A549 (cell line): ENCODE measurements at regions not wholly inside any gene's neighbourhood (a gene's known extent, or its start where the extent isn't known, plus 50 kb on each side); places are given as distances from the start of the nearest gene placed in this dataset.

Source experiments
- FOSL2 ChIP-seq, 2 experiments: fragments of 450-650 bp in 1 of 2; fragments of >200 bp in 1 of 2; sonication (Bioruptor Twin) in 1 of 2; formaldehyde crosslinking; IDR thresholded peaks; 2 replicates each; pipeline versions ENCODE4 v1.5.0 to v1.6.1; 2016 to 2020; ENCODE audit warnings: mild to moderate bottlenecking in 1 of 2, moderate library complexity in 1 of 2
- NPAS2 ChIP-seq: fragments of 250-450 bp; sonication (Bioruptor Pico); IDR thresholded peaks from 2 replicates; pipeline ENCODE4 v1.8.0; 2022; ENCODE audit warnings: mild to moderate bottlenecking, moderate library complexity, borderline replicate concordance
- POLR2A ChIP-seq: IDR thresholded peaks from 2 replicates; pipeline ENCODE4 v1.6.1; 2012; ENCODE audit warnings: mild to moderate bottlenecking, low read length
- RAD21 ChIP-seq, 2 experiments: fragments of >200 bp in 1 of 2; sonication (Bioruptor Twin) in 1 of 2; formaldehyde crosslinking in 1 of 2; IDR thresholded peaks in 1 of 2; conservative IDR thresholded peaks in 1 of 2; 2 replicates in 1 of 2; 3 replicates in 1 of 2; pipeline ENCODE4 v1.6.1; 2012 to 2018; ENCODE audit warnings: inconsistent platforms in 1 of 2
- TF ChIP-seq, protein P1 (sequence below): fragments of 450-650 bp; IDR thresholded peaks from 2 replicates; pipeline ENCODE4 v1.6.1; 2014; ENCODE audit warnings: antibody characterized with exemption
- TF ChIP-seq, protein P2 (sequence below): fragments of >200 bp; sonication (Bioruptor Twin); formaldehyde crosslinking; IDR thresholded peaks from 3 replicates; pipeline ENCODE4 v1.5.1; 2016

DNA sequence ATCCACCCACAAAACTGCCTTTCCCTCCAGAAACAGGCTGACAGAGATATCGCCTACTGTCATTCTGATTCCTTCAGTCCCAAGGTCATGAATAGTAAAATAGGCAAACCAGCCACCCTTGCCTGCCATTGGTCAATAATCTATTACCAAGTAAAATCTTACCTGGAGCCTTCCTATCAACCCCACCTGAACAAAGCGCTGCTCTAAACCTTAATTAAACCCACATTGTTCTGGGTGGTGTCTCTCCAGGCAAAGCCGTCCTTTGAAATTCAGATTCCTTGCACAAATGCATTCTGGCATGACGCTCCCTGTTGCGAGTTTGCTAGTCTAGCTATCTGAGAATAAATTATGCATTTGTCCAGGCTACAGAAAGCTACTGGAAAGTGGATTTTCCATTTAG lies 291.6 kb upstream of the ECI2 start:
- no peak for TF ChIP-seq POLR2A
- no peak for TF ChIP-seq FOSL2 (IDR thresholded peaks at IDR 0.05)
- TF ChIP-seq FOSL2 (CRISPR knock-in tag; IDR thresholded peaks at IDR 0.05): no peak
- TF ChIP-seq, protein P1, sequence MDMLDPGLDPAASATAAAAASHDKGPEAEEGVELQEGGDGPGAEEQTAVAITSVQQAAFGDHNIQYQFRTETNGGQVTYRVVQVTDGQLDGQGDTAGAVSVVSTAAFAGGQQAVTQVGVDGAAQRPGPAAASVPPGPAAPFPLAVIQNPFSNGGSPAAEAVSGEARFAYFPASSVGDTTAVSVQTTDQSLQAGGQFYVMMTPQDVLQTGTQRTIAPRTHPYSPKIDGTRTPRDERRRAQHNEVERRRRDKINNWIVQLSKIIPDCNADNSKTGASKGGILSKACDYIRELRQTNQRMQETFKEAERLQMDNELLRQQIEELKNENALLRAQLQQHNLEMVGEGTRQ: no peak
- no peak for TF ChIP-seq RAD21 (conservative IDR thresholded peaks at IDR 0.05 in 1 of 2, IDR thresholded peaks at IDR 0.05 in 1 of 2)
- TF ChIP-seq, protein P2, sequence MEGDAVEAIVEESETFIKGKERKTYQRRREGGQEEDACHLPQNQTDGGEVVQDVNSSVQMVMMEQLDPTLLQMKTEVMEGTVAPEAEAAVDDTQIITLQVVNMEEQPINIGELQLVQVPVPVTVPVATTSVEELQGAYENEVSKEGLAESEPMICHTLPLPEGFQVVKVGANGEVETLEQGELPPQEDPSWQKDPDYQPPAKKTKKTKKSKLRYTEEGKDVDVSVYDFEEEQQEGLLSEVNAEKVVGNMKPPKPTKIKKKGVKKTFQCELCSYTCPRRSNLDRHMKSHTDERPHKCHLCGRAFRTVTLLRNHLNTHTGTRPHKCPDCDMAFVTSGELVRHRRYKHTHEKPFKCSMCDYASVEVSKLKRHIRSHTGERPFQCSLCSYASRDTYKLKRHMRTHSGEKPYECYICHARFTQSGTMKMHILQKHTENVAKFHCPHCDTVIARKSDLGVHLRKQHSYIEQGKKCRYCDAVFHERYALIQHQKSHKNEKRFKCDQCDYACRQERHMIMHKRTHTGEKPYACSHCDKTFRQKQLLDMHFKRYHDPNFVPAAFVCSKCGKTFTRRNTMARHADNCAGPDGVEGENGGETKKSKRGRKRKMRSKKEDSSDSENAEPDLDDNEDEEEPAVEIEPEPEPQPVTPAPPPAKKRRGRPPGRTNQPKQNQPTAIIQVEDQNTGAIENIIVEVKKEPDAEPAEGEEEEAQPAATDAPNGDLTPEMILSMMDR: no peak
- TF ChIP-seq NPAS2 (CRISPR knock-in tag): no peak
